ENCODE measurements at regions not wholly inside any gene's neighbourhood (a gene's known extent, or its start where the extent isn't known, plus 50 kb on each side); places are given as distances from the start of the nearest gene placed in this dataset.
A peak's percentile ranks its signal among the peaks of the same experiment; 100 is the strongest.

DNA sequence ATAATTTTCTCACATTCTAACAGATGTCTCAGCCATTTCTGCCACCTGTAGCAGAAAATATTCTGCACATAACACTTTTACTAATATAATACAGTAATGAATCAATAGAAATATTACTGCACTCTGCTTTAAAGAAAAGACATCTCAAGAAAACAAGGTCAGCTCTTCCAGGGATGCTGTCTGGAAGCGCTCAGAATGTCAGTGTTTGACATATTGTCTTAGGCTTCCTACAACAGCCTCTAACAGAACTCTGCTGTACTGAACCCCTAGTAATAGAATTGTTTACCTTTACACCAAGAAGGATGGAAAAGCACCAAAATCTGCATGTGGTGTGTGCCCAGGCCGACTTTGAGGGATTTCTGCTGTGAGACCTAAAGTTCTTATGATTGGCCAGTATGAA lies 61.9 kb upstream of the FSTL1 start:
- TF ChIP-seq, protein P1, sequence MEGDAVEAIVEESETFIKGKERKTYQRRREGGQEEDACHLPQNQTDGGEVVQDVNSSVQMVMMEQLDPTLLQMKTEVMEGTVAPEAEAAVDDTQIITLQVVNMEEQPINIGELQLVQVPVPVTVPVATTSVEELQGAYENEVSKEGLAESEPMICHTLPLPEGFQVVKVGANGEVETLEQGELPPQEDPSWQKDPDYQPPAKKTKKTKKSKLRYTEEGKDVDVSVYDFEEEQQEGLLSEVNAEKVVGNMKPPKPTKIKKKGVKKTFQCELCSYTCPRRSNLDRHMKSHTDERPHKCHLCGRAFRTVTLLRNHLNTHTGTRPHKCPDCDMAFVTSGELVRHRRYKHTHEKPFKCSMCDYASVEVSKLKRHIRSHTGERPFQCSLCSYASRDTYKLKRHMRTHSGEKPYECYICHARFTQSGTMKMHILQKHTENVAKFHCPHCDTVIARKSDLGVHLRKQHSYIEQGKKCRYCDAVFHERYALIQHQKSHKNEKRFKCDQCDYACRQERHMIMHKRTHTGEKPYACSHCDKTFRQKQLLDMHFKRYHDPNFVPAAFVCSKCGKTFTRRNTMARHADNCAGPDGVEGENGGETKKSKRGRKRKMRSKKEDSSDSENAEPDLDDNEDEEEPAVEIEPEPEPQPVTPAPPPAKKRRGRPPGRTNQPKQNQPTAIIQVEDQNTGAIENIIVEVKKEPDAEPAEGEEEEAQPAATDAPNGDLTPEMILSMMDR (IDR thresholded peaks at IDR 0.05), result no peak

DNA sequence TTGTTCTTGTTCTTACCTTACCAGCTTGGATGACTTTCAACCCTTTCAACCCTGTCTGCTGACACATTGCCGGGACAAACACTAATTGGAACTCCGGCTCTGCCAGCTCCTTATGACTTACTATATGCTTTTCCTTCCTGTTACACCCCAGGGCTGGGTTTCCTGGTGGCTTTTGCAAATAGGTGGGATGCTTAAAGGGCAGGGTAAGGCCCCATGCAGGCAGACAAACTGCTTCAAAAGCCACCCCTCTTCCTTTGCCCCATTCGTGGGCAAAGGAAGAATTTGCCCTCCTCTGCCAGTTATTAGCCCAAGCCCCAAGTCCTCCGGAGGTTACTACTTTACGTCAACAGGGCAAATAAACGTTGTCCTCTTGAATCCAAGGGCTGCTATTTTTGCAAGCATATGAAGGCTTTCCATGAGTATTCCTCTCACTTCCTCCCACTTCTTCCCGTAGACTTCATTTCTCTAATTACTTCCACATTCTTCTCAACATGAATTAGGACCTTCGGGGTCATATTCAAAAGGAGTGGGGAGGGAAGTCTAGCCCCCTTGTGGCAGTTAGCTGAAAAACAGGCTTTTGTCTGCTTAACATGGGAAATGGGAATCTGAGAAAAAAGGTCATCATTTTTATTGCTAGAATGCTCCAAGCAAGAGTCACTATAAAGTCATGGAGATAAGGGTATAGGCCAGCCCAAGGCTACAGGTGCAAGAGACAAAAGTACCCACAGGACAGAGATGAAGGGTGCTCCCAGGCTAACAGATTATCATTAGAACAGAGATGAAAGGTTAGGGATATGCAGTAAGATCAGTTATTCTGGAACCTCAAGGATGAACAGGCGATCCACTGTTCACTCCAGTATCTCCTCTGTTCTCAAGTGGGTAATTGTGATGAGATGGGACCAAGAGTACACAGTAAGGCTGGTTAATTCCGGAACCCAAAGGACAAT lies 56.3 kb upstream of the FSTL1 start:
- TF ChIP-seq, protein P1 (IDR thresholded peaks at IDR 0.05), result peak; percentile 61

DNA sequence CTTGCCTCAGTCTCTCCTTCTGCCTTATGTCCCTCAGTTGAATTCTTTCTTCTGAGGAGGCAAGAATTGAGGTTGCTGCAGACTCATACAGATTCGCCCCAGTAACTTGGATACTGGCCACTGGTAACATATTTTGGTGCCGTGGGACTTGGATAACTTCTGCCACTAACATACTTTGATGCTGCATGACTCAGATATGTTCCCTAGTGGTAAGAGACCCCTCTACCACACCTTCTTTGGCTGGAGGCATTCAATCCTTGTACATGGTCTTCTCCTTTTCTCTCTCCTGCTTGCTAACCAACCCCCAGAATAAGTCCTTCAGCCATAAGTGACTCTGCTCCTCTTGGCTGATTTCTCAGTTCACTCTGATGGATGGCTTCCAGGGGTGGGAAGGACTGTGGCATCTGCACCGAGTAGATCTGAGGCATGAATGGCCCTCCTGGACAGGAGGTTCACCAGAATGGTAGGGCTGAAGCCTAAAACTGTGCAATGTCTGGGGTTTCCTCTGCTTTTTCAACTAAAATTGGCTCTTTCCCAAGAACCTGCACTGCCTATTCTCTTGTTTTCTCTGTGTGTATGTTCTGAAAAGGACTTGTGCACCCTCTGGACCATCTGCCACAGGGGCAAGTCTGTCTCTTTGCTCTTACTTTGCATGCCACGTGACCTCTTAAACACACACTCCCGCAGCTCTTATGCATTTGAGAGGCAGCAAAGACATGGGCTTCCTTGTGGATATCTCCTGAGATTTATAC lies 55.5 kb upstream of the FSTL1 start:
- TF ChIP-seq, protein P1 (IDR thresholded peaks at IDR 0.05), result no peak

DNA sequence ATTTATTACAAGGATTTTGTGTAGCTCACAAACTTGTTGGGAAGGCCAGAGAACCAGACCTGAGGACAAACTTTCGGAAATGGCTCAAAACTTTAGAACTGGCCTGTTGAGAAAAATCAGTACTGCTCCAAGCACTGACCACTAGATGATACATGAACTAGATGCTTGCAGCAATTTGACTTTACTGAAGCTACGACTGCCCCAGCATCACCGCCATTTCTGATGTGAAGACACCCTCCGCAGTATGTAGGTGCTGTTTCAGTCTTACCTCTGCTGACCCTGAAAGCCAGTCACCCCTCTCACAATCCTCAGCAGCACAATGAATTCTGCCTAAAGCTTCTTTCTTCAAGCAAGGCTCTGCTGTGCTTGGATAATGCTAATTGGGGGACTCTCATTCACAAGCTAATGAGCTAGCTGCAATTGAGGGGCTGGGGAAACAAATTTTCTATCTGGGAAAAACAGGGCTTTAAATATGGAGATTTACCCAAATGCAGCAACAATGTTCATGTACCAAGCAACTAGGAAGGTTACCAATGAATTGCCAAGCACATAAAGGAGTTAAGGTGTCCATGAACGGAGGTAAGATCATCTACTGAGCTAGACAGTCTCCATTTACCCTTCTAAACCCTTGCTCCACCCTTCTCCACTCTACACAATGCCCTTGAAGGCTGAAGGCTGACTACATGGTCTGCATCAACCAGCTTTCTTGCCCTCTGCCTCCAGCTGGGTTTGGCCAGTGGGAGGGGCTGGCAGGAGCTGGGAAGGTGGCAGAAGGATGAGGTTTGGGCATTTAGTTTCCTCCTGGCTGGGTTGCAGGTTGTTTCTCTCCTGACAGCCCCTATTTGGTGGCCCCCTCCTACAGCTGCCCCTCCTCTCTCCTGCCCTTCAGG lies 53.2 kb upstream of the FSTL1 start:
- TF ChIP-seq, protein P1 (IDR thresholded peaks at IDR 0.05), result no peak

DNA sequence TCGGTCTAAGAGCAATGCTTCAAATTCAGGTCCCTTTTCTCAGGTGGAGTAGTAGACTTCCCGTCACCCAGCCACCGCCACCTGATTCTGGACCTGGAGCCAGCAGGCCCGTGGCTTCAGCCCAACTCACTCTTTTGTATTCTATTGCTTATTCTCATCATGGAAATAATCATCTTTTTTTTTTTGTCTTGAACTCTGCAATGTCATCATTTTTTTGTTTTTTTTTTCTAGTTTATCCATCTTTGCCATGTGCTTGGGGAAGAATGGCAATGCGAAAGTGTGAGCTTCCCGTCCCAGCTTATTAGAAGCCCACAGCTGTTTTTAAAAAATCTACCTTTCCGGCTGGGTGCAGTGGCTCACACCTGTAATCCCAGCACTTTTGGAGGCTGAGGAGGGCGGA lies 51.3 kb upstream of the FSTL1 start:
- TF ChIP-seq, protein P1 (IDR thresholded peaks at IDR 0.05), result no peak
